ENCODE measurements at regions not wholly inside any gene's neighbourhood (a gene's known extent, or its start where the extent isn't known, plus 50 kb on each side); places are given as distances from the start of the nearest gene placed in this dataset.

- no peaks in the 10 kb centered on the region for H4K20me1 ChIP-seq (ENCODE audit: control insufficient read depth, insufficient read depth, low read depth, low read length)
- no peaks in the 10 kb centered on the region for H3K79me2 ChIP-seq (ENCODE audit: control insufficient read depth, low read length)
- no peak overlapping the region for H3K4me2 ChIP-seq (ENCODE audit: low read length)
- no peak overlapping the region for H3K4me3 ChIP-seq (ENCODE audit: low read length)
- no peak for TF ChIP-seq EZH2phosphoT487 (IDR thresholded peaks at IDR 0.05; ENCODE audit: borderline replicate concordance, low read length)
- TF ChIP-seq CTCF (IDR thresholded peaks at IDR 0.05; ENCODE audit: low read depth, low read length, poor library complexity, severe bottlenecking) = no peak
- H3K27ac ChIP-seq (ENCODE audit: low read depth, low read length) = no peak overlapping the region
- H3F3A ChIP-seq (ENCODE audit: control insufficient read depth, insufficient read depth) = no peaks in the 10 kb centered on the region
- no peaks in the 10 kb centered on the region for H3K4me1 ChIP-seq (ENCODE audit: control insufficient read depth, low read length)
- no peaks in the 10 kb centered on the region for H3K9me2 ChIP-seq (replicated peaks; ENCODE audit: control insufficient read depth, low read length)
- H3K9me3 ChIP-seq (ENCODE audit: control insufficient read depth, insufficient read depth, low read length) = 0 out of 2 replicates have a peak, but pooled peaks cover 3% of the 10 kb centered on the region
- no peaks in the 10 kb centered on the region for H3K27me3 ChIP-seq (ENCODE audit: control insufficient read depth, low read length)
- H3K36me3 ChIP-seq (ENCODE audit: control insufficient read depth, low read length) = no peaks in the 10 kb centered on the region
These were observed 385.0 kb upstream of the TRIB2 start for GRCh38 chr2:12331698-12332097.

GRCh38 chr2:12333293-12333692 is 383.4 kb upstream of the TRIB2 start:
- no peak overlapping the region for H3K4me3 ChIP-seq (ENCODE audit: low read length)
- H3K4me2 ChIP-seq (ENCODE audit: low read length) = no peak overlapping the region

GRCh38 chr2:12334412-12334966 is 382.2 kb upstream of the TRIB2 start:
- no peak overlapping the region for H3K4me3 ChIP-seq (ENCODE audit: low read length)
- H3K9me2 ChIP-seq (replicated peaks; ENCODE audit: control insufficient read depth, low read length) = no peaks in the 10 kb centered on the region

More at GRCh38 chr2:12333293-12333692, 383.4 kb upstream of the TRIB2 start:
- H3K4me1 ChIP-seq (ENCODE audit: control insufficient read depth, low read length) = no peaks in the 10 kb centered on the region
- no peaks in the 10 kb centered on the region for H3F3A ChIP-seq (ENCODE audit: control insufficient read depth, insufficient read depth)
- H3K9me3 ChIP-seq (ENCODE audit: control insufficient read depth, insufficient read depth, low read length) = 0 out of 2 replicates have a peak, but pooled peaks cover 3% of the 10 kb centered on the region
- H3K9me2 ChIP-seq (replicated peaks; ENCODE audit: control insufficient read depth, low read length) = no peaks in the 10 kb centered on the region
- H3K27me3 ChIP-seq (ENCODE audit: control insufficient read depth, low read length) = no peaks in the 10 kb centered on the region
- H3K36me3 ChIP-seq (ENCODE audit: control insufficient read depth, low read length) = no peaks in the 10 kb centered on the region
- no peak overlapping the region for H3K27ac ChIP-seq (ENCODE audit: low read depth, low read length)
- no peaks in the 10 kb centered on the region for H4K20me1 ChIP-seq (ENCODE audit: control insufficient read depth, insufficient read depth, low read depth, low read length)
- TF ChIP-seq CTCF (IDR thresholded peaks at IDR 0.05; ENCODE audit: low read depth, low read length, poor library complexity, severe bottlenecking) (no peak), EZH2phosphoT487 (IDR thresholded peaks at IDR 0.05; ENCODE audit: borderline replicate concordance, low read length) (no peak)
- no peaks in the 10 kb centered on the region for H3K79me2 ChIP-seq (ENCODE audit: control insufficient read depth, low read length)

More at GRCh38 chr2:12334412-12334966, 382.2 kb upstream of the TRIB2 start:
- Histone ChIP-seq H3F3A (ENCODE audit: control insufficient read depth, insufficient read depth) (no peaks in the 10 kb centered on the region), H3K79me2 (ENCODE audit: control insufficient read depth, low read length) (no peaks in the 10 kb centered on the region), H3K27ac (ENCODE audit: low read depth, low read length) (no peak overlapping the region), H3K27me3 (ENCODE audit: control insufficient read depth, low read length) (no peaks in the 10 kb centered on the region), H3K4me1 (ENCODE audit: control insufficient read depth, low read length) (no peaks in the 10 kb centered on the region), H3K36me3 (ENCODE audit: control insufficient read depth, low read length) (no peaks in the 10 kb centered on the region), H3K9me3 (ENCODE audit: control insufficient read depth, insufficient read depth, low read length) (0 out of 2 replicates have a peak, but pooled peaks cover 3% of the 10 kb centered on the region), H3K4me2 (ENCODE audit: low read length) (no peak overlapping the region), H4K20me1 (ENCODE audit: control insufficient read depth, insufficient read depth, low read depth, low read length) (no peaks in the 10 kb centered on the region)
- TF ChIP-seq CTCF (IDR thresholded peaks at IDR 0.05; ENCODE audit: low read depth, low read length, poor library complexity, severe bottlenecking) = no peak
- no peak for TF ChIP-seq EZH2phosphoT487 (IDR thresholded peaks at IDR 0.05; ENCODE audit: borderline replicate concordance, low read length)
